ENCODE measurements at regions not wholly inside any gene's neighbourhood (a gene's known extent, or its start where the extent isn't known, plus 50 kb on each side); places are given as distances from the start of the nearest gene placed in this dataset.

GRCh38 chr5:56637321-56637920 lies 177.9 kb upstream of the MAP3K1 start (continued):
- TF ChIP-seq STAT6 (CRISPR knock-in tag; IDR thresholded peaks at IDR 0.05; ENCODE audit: borderline replicate concordance) = no peak
- no peak for TF ChIP-seq ZNF552 (CRISPR knock-in tag; IDR thresholded peaks at IDR 0.05; ENCODE audit: borderline replicate concordance)
- no peak for TF ChIP-seq NKX3-1 (CRISPR knock-in tag; IDR thresholded peaks at IDR 0.05)
- TF ChIP-seq TAF15 (IDR thresholded peaks at IDR 0.05; ENCODE audit: low read depth, low read length, poor library complexity, severe bottlenecking) = no peak
- peak; percentile 11; the same call in 1 of the 2 replicates for TF ChIP-seq ATF3 (CRISPR knock-in tag; IDR thresholded peaks at IDR 0.05)
- no peak for TF ChIP-seq CC2D1A (CRISPR knock-in tag; IDR thresholded peaks at IDR 0.05)
- TF ChIP-seq ZC3H4 (CRISPR knock-in tag; IDR thresholded peaks at IDR 0.05; ENCODE audit: borderline replicate concordance) = no peak
- peak; percentile 40; the same call in 1 of the 2 replicates for TF ChIP-seq NR2F6 (IDR thresholded peaks at IDR 0.05)
- peak; percentile 61 for TF ChIP-seq NR2F6 (CRISPR knock-in tag; IDR thresholded peaks at IDR 0.05)
- TF ChIP-seq ZNF547 (CRISPR knock-in tag; IDR thresholded peaks at IDR 0.05) = no peak
- TF ChIP-seq KAT7 (CRISPR knock-in tag; IDR thresholded peaks at IDR 0.05; ENCODE audit: borderline replicate concordance) = no peak
- TF ChIP-seq ZFP36L2 (CRISPR knock-in tag; IDR thresholded peaks at IDR 0.05) = no peak
- TF ChIP-seq ZNF652 (CRISPR knock-in tag; IDR thresholded peaks at IDR 0.05; ENCODE audit: borderline replicate concordance, low read depth) = peak; percentile 95
- no peak for TF ChIP-seq PHF5A (CRISPR knock-in tag; IDR thresholded peaks at IDR 0.05; ENCODE audit: low read depth, unreplicated experiment)
- TF ChIP-seq SALL1 (CRISPR knock-in tag; IDR thresholded peaks at IDR 0.05) = peak; percentile 31; the same call in 1 of the 2 replicates
- no peak for TF ChIP-seq JUNB (CRISPR knock-in tag; IDR thresholded peaks at IDR 0.05; ENCODE audit: borderline replicate concordance)
- TF ChIP-seq MYPOP (CRISPR knock-in tag; IDR thresholded peaks at IDR 0.05) = 0 out of 2 replicates have a peak, but pooled peaks have one; percentile 19
- TF ChIP-seq NRL (CRISPR knock-in tag; IDR thresholded peaks at IDR 0.05; ENCODE audit: borderline replicate concordance) = no peak
- TF ChIP-seq IRF9 (CRISPR knock-in tag; IDR thresholded peaks at IDR 0.05; ENCODE audit: borderline replicate concordance) = no peak
- TF ChIP-seq ARHGAP35 (CRISPR knock-in tag; IDR thresholded peaks at IDR 0.05; ENCODE audit: borderline replicate concordance) = no peak
- TF ChIP-seq HHEX (CRISPR knock-in tag; IDR thresholded peaks at IDR 0.05) = no peak
- peak; percentile 70; the same call in 1 of the 2 replicates for TF ChIP-seq POGZ (CRISPR knock-in tag; IDR thresholded peaks at IDR 0.05)
- TF ChIP-seq PLRG1 (conservative IDR thresholded peaks at IDR 0.05) = no peak
- TF ChIP-seq FLYWCH1 (CRISPR knock-in tag; IDR thresholded peaks at IDR 0.05) = no peak
- TF ChIP-seq RBFOX2 (IDR thresholded peaks at IDR 0.05; ENCODE audit: low read depth, low read length) = no peak
- TF ChIP-seq ZNF598 (CRISPR knock-in tag; IDR thresholded peaks at IDR 0.05; ENCODE audit: borderline replicate concordance) = no peak
- TF ChIP-seq KAT8 (CRISPR knock-in tag; IDR thresholded peaks at IDR 0.05) = peak; percentile 54; the same call in 1 of the 2 replicates
- no peak for TF ChIP-seq ZNF24 (IDR thresholded peaks at IDR 0.05)

Data from HepG2 (cell line).